T47D (cell line): ENCODE measurements at regions not wholly inside any gene's neighbourhood (a gene's known extent, or its start where the extent isn't known, plus 50 kb on each side); places are given as distances from the start of the nearest gene placed in this dataset.

Experiments
- DNase-seq, 2 experiments: peaks; one replicate each; pipeline versions ENCODE4 v3.0.0 to v3.0.0-alpha.2; 2011 to 2012; ENCODE audit warnings: low read depth in 1 of 2, low spot score in 1 of 2
- JUND ChIP-seq: IDR thresholded peaks from 2 replicates; pipeline ENCODE4 v1.6.1; 2012; ENCODE audit warnings: low read depth
- in situ Hi-C: cut with HindIII; loops from 2 replicates; pipeline ENCODE4 v1.10.0; 2016; ENCODE audit warnings: low sequenced_read_pairs, low pct_unique_long_range_greater_than_20kb

GRCh38 chr1:213828867-213829266, 158.9 kb upstream of the PROX1 start:
- DNase-seq, result no peak
- no peak for TF ChIP-seq JUND
- in situ Hi-C loops, result no loop called here

- no peak for TF ChIP-seq JUND
- in situ Hi-C loops, result no loop called here
- no peak for DNase-seq
These were observed 158.0 kb upstream of the PROX1 start for GRCh38 chr1:213829780-213830179.

GRCh38 chr1:213830371-213830770, 157.4 kb upstream of the PROX1 start:
- DNase-seq, result no peak
- in situ Hi-C loops, result no loop called here
- no peak for TF ChIP-seq JUND

GRCh38 chr1:213840575-213840974, 147.2 kb upstream of the PROX1 start:
- no peak for DNase-seq
- no peak for TF ChIP-seq JUND
- in situ Hi-C loops, result no loop called here

DNA sequence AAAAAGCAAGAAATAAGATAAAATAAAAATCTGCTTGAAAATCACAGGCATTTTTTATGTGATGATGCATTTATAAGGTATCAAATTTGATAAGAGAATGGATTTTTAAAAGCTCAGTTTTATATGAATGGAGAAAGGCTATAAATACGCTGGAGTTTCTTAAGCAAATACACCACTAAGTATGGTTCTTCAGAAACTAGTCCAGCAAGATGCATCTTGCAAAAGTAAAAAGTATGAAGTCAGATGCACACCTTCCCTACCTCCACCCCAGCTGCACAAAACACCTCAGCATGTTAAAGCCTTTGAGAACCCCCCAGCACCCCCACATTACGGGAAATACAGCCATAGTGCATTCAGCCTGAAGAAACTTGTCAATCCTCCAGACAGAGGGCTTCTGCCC, 143.1 kb upstream of the PROX1 start:
- no peak for TF ChIP-seq JUND
- DNase-seq, result no peak
- in situ Hi-C loops, result no loop called here

DNA sequence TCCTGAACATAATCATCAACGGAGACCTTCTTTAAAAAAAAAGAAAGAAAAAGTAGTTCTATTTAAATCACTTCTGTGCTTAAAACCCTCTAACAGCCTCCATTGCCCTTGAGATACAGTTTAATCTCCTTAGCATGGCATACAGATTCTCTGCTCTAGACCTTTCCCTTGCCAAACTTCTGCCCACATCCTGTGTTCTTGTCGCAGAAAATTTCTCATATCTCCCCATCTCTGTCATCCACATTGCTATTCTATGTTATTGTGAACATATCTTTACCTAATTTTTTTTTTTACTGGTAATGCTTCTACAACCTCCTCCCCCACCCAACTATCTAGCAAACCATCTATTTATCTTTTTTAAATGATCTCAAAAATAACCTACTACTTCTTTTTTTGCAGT, 135.7 kb upstream of the PROX1 start:
- in situ Hi-C loops, result no loop called here
- no peak for TF ChIP-seq JUND
- no peak for DNase-seq

GRCh38 chr1:213858581-213858980, 129.2 kb upstream of the PROX1 start:
- no peak for TF ChIP-seq JUND
- in situ Hi-C loops, result no loop called here
- no peak for DNase-seq

- in situ Hi-C loops, result no loop called here
- TF ChIP-seq JUND, result no peak
- DNase-seq, result no peak
These were observed 125.9 kb upstream of the PROX1 start for GRCh38 chr1:213861841-213862240.

DNA sequence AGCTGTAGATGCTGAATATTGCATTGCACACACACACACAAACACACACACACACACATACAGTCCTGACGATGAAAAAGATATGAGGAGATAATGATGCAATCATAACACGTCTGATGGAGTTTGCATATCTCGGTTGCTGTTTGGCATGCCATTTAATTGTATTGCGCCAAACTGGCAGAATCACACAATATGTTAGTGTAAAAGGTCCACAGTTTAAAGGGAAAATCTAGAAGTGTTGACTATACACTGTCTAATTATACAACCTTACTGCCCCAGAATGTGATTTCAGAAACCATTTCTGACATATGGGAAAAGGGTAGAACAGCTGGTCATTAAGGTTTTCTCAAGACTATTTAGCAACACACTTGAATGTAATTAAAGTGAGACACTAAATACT, 123.7 kb upstream of the PROX1 start:
- DNase-seq, result no peak
- in situ Hi-C loops, result no loop called here
- TF ChIP-seq JUND, result no peak

DNA sequence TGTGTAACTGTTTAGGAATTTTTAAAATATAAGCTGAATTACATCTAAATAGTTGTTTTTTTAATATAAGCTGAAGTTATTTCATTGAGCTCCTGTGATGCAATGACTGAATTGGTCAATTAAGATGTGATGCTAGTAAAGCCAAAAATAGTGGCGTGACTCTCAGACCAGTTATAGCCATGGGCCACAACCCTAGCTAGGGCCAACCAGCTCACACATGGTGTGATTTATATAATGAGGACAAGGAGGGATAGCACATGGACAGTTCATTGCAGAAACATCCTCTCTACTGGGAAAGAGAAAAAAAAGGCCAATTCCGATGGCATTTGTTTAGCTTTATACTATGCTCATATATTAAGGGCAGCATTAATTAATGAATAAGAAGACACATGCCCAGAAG, 119.3 kb upstream of the PROX1 start:
- no peak for TF ChIP-seq JUND
- DNase-seq, result no peak
- in situ Hi-C loops, result no loop called here

- no peak for TF ChIP-seq JUND
- in situ Hi-C loops, result no loop called here
These were observed 116.6 kb upstream of the PROX1 start for GRCh38 chr1:213871179-213871578.

GRCh38 chr1:213874789-213875188, 113.0 kb upstream of the PROX1 start:
- no peak for DNase-seq
- in situ Hi-C loops, result no loop called here
- no peak for TF ChIP-seq JUND

More at GRCh38 chr1:213871179-213871578, 116.6 kb upstream of the PROX1 start:
- no peak for DNase-seq

DNA sequence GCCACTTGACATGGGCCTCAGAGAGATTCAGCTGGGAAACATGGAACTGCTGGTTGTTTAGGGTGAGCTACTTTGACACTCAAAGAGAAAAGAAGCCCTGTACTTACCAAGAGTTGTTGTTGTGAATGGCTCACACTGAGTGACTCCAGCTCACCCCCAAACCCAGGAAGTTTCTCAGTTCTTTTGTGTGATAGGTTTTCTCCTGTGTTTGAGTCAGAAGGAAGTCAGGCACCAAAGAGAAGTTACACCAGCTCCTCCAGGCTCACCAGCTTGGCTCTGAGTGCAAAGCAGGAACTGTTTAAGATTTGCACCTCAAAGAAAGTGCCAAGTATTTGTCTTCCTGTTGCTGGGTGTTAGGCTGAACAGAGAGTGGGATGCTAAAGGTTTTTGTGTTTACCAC, 111.2 kb upstream of the PROX1 start:
- DNase-seq, result no peak
- TF ChIP-seq JUND, result no peak
- in situ Hi-C loops, result no loop called here

GRCh38 chr1:213883618-213884017, 104.2 kb upstream of the PROX1 start:
- DNase-seq, result no peak
- in situ Hi-C loops, result no loop called here
- no peak for TF ChIP-seq JUND
